ENCODE measurements at regions not wholly inside any gene's neighbourhood (a gene's known extent, or its start where the extent isn't known, plus 50 kb on each side); places are given as distances from the start of the nearest gene placed in this dataset.

GRCh38 chr10:16258291-16259040 is 178.3 kb upstream of the PTER start:
- DNase-seq (ENCODE audit: low read depth): no peak
- TF ChIP-seq, protein P1, sequence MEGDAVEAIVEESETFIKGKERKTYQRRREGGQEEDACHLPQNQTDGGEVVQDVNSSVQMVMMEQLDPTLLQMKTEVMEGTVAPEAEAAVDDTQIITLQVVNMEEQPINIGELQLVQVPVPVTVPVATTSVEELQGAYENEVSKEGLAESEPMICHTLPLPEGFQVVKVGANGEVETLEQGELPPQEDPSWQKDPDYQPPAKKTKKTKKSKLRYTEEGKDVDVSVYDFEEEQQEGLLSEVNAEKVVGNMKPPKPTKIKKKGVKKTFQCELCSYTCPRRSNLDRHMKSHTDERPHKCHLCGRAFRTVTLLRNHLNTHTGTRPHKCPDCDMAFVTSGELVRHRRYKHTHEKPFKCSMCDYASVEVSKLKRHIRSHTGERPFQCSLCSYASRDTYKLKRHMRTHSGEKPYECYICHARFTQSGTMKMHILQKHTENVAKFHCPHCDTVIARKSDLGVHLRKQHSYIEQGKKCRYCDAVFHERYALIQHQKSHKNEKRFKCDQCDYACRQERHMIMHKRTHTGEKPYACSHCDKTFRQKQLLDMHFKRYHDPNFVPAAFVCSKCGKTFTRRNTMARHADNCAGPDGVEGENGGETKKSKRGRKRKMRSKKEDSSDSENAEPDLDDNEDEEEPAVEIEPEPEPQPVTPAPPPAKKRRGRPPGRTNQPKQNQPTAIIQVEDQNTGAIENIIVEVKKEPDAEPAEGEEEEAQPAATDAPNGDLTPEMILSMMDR (conservative IDR thresholded peaks at IDR 0.05; ENCODE audit: low read depth, low read length): no peak
- no peak overlapping the region for H3K4me3 ChIP-seq (ENCODE audit: low read length)

DNA sequence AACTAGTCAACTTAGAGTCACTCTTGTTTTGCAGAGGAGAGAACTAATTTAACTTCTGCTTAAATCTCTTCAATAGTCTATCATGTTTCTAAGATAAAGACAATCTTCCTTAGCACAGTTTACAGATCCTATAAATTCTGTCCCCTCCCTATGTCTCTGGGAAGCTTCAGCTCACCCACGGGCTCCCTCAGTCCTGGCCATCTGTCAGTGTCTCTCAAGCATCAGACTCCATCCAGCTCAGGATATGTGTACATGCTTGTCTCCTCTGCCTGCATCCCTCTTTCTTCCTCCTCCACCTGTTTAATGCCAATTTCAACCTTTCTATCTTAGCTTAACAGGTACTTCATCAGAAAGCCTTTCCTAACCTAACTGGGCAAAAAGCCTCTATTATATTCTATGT is 177.1 kb upstream of the PTER start:
- TF ChIP-seq, protein P1 (conservative IDR thresholded peaks at IDR 0.05; ENCODE audit: low read depth, low read length): no peak
- DNase-seq (ENCODE audit: low read depth): no peak
- no peak overlapping the region for H3K4me3 ChIP-seq (ENCODE audit: low read length)

DNA sequence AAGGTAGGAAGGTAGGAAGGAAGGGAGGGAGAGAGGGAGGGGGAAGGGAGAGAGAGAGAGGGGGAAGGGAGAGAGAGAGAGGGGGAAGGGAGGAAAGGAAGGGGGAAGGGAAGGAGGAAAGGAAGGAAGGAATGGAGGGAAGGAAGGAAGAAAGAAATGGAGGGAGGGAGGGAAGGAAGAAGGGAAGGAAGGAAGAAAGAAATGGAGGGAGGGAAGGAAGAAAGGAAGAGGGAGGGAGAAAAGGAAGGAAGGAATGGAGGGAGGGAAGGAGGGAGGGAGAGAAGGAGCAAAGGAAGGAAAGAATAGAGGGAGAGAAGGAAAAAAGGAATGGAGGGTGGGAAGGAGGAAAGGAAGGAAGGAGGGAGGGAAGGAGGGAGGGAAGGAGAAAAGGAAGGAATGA is 176.4 kb upstream of the PTER start:
- TF ChIP-seq, protein P1 (conservative IDR thresholded peaks at IDR 0.05; ENCODE audit: low read depth, low read length): no peak
- H3K4me3 ChIP-seq (ENCODE audit: low read length): no peak overlapping the region
- DNase-seq (ENCODE audit: low read depth): no peak

DNA sequence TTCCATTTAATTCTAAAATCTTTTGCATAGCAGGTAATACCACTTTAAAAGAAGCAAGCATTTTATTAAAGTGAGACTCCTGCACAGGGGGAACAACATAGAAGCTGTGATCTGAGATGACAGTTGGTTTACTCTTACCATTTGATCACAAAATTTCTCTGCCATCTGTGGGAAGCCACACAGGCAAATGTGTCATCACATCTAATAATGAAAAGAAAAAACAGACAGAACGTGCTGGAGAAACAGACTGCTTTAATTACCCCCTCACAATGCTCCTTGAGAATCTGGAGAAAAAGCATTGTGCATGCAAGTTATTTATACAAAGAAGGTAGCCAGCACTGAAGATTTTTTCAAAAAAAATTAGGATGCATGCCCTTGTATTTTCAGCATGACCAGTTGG is 165.2 kb upstream of the PTER start:
- H3K4me3 ChIP-seq (ENCODE audit: low read length): no peak overlapping the region
- no peak for DNase-seq (ENCODE audit: low read depth)
- TF ChIP-seq, protein P1 (conservative IDR thresholded peaks at IDR 0.05; ENCODE audit: low read depth, low read length): no peak

DNA sequence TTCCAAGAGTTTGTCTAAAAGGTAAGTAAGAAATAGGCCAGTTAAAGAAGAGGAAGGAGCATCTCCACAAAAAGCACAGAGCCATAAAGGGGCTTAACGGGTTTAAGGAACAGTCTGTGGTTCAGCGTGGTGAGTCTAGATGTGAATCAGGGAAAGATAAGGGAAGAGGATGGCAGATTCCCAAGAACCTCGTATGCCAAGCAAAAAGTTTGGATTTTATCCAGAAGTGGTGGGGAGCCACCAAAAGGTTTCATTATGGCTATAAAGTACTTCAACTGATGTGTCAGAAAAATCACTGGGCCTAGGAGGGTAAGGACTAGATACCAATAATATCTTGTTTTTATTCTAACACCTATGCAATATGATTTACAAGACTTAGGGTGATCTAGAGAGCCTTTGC is 161.9 kb upstream of the PTER start:
- no peak for DNase-seq (ENCODE audit: low read depth)
- no peak overlapping the region for H3K4me3 ChIP-seq (ENCODE audit: low read length)
- TF ChIP-seq, protein P1 (conservative IDR thresholded peaks at IDR 0.05; ENCODE audit: low read depth, low read length): no peak

DNA sequence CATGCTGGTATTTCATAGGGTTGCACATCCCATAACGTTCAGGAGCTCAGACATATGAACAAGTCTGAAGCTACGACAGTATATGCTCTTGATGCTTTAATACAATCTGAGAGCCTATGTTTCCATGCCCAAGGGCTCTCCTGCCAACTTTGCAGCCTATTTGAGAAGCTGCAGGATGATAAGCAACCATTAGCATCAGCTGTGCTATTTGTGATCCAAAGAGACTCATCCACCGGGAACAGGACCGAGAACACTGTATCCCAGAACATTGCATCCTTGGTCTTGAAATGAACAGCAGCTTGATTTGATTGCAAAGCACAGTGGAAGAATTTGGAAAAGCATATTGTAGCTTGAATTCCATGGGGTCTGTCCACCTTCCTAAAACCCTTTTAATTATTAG is 156.2 kb upstream of the PTER start:
- TF ChIP-seq, protein P1 (conservative IDR thresholded peaks at IDR 0.05; ENCODE audit: low read depth, low read length): no peak

GRCh38 chr10:16292366-16292765 is 144.4 kb upstream of the PTER start:
- TF ChIP-seq, protein P1 (conservative IDR thresholded peaks at IDR 0.05; ENCODE audit: low read depth, low read length): no peak
- no peak overlapping the region for H3K4me3 ChIP-seq (ENCODE audit: low read length)
- DNase-seq (ENCODE audit: low read depth): no peak

More for the DNA sequence above, 156.2 kb upstream of the PTER start:
- no peak overlapping the region for H3K4me3 ChIP-seq (ENCODE audit: low read length)
- no peak for DNase-seq (ENCODE audit: low read depth)

All from retinal pigment epithelial cell (primary cell).